GM19351 (cell line): ENCODE measurements at regions not wholly inside any gene's neighbourhood (a gene's known extent, or its start where the extent isn't known, plus 50 kb on each side); places are given as distances from the start of the nearest gene placed in this dataset.
"Not testable (repeated sequence)": the region's sequence is repeated elsewhere in the genome, so short reads cannot be mapped to it uniquely, and the experiment has no call there.

Experiments used
- ATAC-seq: cut with Tn5 transposase; IDR thresholded peaks from one replicate; pipeline ENCODE4 v1.9.1; 2021; ENCODE audit warnings: mild to moderate bottlenecking, moderate library complexity; ENCODE audit not compliant: unreplicated experiment

DNA sequence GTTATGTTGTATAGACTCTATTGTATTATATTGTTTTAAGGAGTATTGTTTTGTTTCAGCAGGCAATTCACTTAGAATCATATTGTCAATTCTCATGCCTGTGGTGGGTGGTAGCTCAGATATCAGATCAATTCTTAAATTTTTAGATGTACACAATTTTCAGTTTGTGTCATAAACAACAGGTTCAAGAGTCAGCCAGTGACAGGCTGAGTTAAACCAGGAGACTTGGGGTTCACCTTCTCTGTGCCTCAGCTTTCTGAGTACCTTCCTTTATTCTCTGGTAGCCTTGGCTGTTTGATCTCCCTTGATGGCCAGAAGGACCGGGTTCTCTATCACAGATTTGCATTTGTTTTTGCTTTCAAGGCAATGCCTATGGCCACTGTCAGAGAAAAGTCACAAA lies 199.9 kb upstream of the KCNMB2 start:
- no peak for ATAC-seq

DNA sequence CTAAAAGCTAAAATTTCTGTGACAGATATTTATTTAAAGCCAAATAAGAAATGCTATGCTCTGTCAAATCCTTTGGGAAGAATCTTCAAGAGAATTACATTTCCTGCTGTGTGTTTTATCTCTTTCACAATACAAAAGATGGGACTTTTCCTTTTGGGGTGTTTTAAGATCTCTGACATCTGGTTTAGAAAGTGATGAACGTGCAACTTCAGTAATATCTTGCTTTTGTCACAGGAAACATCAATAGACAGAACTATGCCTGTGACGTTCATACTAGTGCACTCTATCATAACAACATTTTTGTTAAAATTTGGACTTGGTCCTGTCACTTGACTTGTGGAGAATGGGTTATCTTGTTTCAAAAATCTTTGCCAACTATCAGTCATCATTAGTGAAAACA lies 195.7 kb upstream of the KCNMB2 start:
- ATAC-seq: no peak

DNA sequence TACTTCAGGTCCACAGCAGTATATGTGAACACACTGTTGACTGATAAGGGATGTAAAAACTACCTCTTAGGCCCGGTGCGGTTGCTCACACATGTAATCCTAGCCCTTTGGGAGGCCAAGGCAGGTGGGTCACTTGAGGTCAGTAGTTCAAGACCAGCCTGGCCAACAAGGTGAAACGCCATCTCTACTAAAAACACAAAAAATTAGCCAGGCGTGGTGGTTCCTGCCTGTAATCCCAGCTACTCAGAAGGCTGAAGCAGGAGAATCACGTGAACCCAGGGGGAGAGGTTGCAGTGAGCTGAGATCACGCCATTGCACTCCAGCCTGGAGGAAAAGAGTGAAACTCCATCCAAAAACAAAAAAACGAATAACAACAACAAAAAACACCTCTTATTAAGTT lies 194.6 kb upstream of the KCNMB2 start:
- ATAC-seq: no peak

DNA sequence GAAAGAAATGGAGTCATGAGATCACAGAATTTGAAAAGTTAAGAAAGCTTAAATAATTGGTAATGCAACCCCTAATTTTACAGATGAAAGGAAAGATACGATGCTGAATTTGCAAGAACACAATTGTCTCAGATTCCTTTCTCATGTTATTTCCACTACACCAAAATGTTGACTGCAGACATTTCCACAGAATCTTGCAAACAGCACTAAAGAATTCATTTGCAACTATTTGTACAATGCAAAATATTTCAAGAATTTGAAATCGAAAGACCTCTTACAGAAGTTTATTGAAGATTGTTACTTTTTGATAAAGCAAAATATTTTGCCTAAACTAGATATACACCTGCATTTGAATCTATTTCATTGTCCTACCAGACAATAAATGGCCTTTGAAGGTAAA lies 194.1 kb upstream of the KCNMB2 start:
- no peak for ATAC-seq

DNA sequence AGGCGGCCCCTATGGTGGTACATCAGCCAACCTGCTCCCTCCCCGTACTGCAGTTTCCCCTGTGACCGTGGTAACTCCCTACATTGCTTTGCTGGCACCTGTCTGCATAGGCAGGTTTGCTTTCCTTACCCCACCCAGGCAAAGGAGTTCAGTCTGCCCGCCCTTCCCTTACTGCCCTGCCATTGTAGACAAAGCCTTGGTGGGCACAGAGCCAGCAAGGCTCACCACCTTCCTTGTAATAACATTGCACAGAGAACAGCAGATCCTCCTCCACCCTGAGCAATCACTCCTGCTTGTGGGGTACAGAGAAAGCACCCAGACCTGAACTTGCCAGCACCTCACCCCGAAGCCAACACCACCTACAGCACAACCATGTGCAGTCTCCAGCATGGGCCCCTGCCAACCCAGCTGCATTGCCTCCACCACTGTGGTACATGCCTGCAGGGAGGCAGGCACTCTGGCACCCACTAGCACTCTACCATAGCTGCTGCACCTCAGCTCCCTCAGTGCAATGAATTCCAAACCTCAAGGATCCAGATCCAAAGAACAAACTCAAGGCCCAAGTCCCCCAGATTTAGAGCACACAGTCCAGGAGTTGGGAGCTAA lies 192.7 kb upstream of the KCNMB2 start:
- ATAC-seq: no peak

DNA sequence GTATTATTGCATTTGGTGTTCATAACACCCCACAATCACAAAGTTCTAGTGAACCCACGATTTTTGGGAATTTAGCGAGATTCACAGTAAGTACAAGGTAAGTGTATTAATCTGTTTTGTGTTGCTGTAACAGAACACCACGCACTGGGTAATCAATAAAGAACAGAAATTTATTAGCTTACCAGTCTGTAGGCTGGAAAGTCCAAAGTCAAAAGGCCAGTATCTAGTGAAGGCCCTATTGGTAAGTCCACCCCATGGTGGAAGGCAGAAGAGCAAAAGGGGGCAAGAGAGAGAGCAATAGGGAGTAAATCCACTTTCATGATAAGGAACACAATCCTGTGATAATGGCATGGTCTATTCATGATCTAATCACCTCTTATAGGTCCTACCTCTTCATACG lies 190.3 kb upstream of the KCNMB2 start:
- no peak for ATAC-seq

DNA sequence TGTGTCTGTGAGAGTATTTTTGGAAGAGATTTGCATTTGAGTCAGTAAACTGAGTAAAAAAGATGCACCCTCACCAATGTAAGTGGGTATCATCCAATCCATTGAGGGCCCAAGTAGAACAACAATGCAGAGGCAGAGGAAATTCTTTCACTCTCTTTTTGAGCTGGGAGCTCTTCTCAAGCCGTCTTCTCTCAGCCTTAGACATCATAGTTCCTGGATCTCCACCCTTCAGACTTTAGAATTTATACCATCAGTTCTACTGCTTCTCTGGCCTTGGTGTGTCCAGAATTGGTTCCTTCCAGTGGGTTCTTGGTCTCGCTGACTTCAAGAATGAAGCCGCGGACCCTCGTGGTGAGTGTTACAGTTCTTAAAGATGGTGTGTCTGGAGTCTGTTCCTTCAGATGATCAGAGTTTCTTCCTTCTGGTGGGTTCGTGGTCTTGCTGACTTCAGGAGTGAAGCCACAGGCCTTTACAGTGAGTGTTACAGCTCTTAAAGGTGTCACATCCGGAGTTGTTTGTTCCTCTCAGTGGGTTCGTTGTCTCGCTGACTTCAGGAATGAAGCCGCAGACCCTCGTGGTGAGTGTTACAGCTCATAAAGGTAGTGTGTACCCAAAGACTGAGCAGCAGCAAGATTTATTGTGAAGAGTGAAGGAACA lies 187.5 kb upstream of the KCNMB2 start:
- ATAC-seq: not testable (repeated sequence)

DNA sequence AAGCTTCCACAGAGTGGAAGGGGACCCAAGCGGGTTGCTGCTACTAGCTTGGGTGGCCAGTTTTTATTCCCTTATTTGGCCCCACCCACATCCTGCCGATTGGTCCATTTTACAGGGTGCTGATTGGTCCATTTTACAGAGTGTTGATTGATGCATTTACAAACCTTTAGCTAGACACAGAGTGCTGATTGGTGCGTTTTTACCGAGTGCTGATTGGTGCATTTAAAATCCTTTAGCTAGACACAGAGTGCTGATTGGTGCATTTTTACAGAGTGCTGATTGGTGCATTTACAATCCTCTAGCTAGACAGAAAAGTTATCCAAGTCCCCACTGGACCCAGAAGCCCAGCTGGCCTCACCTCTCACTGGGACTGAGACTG lies 187.0 kb upstream of the KCNMB2 start:
- not testable (repeated sequence) for ATAC-seq

DNA sequence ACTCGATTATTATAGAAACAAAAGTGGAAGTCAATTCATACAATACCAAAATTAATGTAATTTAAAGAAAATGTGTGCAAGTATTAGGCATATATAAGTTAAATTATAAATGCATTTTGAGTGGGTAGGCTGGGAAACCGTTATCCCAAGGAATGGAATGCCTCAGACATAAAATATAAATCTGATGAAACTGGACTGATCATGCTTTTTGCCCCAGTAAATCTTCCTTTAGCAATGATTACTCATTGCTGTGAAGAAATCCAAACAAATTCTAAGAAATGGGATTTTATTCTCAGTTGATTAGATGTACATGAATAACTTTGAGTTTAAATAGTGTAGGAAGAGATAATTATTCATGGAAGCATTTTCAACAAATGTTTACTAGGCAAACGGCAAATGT lies 185.5 kb upstream of the KCNMB2 start:
- ATAC-seq: no peak

DNA sequence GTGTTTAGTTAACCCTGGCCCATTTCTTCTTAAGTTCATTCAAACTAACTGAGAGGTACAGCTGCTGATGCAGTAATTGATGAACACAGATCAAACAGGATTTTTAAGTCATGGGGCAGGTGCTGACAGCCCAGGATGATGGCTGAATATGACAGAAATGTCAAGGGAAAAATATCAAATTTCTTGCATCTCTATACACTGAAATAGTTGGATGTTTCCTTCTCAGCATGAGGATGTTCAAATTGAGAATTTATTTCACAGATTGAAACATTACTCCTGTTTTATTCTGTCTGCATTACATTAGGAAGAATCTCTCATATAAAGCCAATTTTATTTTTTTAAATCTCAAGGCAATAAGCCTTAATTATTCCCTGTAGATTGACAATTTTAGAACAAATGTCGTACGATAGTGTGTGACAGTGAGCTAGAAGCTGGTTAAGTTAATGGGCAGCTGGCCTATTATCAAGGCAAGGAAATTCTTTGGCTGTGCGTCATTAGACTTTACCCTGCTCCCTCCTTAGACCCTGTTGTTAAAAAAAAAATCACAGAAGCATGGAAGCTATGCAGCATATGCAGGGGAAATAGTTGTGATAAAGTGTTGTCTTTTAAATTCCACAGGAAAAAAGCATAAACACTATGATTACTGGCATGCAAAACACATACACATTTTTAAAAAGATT lies 183.8 kb upstream of the KCNMB2 start:
- ATAC-seq: no peak

DNA sequence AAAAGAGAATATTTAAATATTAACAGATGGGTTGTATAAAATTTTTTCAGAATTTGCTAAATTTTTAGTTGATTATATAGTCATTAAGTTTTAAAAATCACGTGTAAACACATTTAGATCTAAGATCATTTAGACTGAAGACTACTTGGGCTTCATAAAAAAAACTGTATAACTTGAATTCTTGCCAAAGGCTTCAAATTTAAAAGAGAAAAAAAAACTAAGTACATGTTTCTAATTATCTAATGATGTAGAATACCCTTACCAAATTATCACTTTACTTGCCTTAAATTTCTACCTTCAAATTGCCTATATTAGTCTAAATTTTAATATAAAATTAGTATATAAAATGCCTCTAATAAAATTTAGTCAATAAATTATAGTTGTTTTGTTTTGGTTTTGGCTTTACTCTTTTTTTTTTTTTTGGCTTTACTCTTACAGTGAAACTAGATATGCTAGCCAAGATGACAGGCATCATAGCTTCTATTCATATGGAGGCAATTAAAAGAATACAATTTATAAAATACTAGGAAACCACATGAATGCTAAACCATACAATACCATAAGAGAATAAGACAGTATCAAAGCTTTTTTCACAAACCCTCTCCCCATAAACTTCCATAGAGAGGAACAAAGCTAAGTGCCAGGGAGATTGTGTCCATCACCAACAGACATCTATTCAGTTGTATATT lies 183.1 kb upstream of the KCNMB2 start:
- no peak for ATAC-seq

DNA sequence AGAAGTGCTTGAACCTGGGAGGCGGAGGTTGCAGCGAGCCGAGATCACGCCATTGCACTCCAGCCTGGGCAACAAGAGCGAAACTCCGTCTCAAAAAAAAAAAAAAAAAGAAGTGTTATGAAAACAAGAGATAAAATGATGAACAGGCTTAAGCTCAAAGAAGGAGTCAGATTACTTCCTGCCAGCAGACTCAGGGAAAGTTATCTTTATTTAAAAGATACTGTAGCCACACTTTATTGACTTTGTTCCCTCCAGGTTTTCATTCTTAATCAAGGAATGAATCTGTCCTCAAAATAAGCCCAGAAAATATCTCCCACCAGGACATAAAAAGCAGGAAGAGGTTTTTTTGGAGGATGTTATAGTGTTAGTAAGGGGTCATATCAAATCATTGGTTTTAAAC lies 176.5 kb upstream of the KCNMB2 start:
- no peak for ATAC-seq

DNA sequence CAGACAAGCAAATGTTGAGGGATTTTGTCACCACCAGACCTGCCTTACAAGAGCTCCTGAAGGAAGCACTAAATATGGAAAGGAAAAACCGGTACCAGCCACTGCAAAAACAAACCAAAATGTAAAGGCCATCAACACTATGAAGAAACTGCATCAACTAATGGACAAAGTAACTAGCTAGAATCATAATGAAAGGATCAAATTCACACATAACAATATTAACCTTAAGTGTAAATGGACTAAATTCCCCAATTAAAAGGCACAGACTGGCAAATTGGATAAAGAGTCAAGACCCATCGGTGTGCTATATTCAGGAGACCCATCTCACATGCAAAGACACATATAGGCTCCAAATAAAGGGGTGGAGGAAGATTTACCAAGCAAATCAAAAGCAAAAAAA lies 173.2 kb upstream of the KCNMB2 start:
- ATAC-seq: not testable (repeated sequence)

DNA sequence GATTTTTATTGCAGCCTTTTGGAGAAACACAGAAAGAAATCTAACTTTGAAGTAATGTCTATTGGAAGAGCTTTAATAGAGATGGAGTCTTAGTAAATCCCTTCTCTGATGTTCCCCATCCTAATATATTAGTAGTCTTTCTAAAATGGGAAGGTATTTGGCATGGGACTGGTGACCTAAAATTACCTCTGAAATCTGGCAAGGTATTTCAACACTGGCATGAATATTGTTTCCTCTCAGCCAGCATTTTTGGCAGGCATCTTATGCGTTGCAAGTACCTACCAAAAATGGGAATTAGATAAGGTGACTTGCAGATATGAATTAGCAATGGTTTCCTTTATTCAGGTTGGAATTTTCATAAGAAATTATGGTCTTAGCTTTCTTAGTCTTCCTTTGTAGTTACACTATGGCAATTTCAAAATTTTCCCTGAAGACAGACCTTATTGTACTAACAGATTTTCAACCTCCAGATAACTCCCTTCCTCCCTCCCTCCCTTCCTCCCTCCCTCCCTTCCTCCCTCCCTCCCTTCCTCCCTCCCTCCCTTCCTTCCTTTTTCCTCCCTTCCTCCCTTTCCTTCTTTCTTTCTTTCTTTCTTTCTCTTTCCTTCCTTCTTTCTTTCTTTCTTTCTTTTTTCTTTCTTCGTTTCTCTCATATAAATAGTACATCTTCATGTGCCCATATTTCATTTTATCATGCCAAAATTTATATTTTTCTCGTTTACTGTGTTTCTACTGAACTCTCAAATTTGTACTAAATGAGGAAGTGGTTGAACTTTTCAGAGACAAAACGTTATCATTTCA lies 168.2 kb upstream of the KCNMB2 start:
- ATAC-seq: no peak

DNA sequence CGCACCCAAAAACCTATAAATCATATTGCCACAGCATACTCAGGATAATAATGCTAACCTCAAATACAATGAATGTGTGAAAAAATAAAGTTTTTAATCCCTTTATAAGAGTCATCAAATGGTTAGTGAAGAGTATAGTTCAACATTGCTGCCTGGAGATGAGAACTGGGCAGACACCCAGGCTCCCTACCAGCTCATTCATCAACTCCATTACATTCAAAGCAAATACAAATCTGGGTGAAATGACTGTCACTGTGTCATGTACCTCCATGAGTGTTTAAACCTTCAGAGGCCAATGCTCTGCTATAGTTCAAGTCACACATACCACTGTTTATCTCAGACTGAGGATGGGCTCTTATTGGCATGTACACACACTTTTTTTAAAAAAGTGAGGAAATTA lies 167.2 kb upstream of the KCNMB2 start:
- ATAC-seq: no peak

DNA sequence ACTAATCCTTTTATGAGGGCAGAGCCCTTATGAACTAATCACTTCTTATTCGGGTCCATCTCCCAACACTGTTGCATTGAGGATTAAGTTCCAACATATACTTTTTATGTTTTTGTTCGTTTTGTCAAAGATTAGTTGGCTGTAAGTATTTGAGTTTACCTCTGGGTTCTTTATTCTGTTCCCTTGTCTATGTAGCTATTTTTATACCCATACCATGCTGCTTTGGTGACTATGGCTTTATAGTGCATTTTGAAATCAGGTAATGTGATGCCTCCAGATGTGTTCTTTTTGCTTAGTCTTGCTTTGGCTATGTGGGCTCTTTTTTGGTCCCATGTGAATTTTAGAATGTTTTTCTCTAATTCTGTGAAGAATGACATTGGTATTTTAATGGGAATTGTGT lies 166.4 kb upstream of the KCNMB2 start:
- ATAC-seq: no peak

DNA sequence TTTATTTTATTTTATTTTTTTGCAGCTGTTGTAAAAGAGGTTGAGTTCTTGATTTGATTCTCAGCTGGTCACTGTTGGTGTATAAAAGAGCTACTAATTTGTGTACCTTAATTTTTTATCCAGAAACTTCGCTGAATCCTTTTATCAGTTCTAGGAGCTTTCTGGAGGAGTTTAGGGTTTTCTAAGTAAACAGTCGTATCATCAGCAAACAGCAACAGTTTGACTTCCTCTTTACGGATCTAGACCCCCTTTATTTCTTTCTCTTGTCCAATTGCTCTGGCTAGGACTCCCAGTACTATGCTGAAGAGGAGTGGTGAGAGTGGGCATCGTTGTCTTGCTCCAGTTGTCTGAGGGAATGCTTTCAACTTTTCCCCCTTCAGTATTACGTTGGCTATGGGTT lies 165.8 kb upstream of the KCNMB2 start:
- no peak for ATAC-seq

DNA sequence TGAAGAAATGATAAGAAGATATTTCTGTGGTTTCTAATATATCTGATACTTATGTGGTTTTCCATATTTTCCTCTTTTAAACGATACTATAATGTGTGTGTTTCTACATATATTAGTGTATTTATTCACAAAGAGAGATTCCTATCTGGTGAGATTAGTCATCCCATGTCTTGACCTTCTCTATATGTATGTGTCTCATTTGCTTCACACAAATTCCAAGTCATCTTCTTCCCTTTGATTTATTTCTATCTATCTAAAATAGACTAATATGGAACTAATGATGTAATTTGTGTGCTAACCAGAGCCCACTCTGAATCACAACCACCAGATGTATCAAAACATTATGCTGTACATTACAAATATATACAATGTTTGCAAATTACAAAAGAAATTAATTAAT lies 154.7 kb upstream of the KCNMB2 start:
- no peak for ATAC-seq

DNA sequence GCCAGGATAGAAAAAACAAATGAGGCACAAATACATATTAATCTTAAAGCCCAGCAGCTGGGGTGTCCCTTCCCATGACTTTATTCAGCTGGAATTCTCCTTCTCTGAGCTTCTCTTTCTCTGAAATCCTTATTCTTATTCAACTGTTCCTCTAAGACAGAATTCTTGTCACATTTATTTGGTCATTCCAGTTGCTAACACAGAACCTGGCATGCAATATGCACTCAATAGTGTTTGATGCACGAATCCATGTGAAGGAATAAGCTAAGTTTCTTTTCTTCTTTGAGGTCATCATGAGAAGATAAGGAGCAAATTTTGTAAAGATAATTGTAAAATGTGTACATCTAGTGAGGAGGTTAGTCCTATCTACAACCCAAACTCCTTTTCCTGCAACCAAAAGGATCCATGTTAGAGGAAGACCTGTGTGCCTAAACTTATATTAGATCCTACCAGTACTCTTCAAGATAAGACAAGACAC lies 154.2 kb upstream of the KCNMB2 start:
- ATAC-seq: no peak

DNA sequence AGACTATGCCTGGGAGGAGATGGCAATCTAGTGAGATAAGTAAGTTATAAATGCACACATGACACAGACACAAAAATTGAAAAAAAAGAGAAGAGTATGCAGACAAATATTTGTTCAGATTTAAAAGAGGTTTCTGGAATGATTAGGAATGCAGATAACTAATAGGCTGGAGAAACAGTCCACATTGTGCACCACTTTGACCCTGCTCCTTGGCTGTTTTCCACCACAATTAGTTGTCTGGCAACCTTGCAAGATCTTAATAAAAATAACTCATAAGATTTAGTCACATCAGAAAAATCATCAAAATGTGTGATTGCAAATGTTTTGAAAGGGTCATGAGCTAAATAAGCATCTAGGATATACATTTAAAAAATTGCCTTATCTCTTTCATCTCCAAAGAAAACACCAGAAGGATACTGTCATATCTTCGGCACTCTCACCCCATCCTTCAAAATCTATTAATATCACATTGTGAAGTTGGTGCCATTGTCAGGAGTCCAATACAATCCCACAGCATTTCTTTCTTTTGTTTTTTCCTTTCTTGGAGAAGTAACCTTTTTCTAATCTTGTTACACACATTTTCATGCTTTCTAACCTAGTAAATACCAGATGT lies 153.7 kb upstream of the KCNMB2 start:
- no peak for ATAC-seq
